Effector CD8-positive, alpha-beta T cell (primary cell): ENCODE measurements at regions not wholly inside any gene's neighbourhood (a gene's known extent, or its start where the extent isn't known, plus 50 kb on each side); places are given as distances from the start of the nearest gene placed in this dataset.
"Not testable (repeated sequence)": the region's sequence is repeated elsewhere in the genome, so short reads cannot be mapped to it uniquely, and the experiment has no call there.

Experiments used
- DNase-seq: peaks from one replicate; lab custom pipeline; 2025; lab: John Stamatoyannopoulos, UW

GRCh38 chr12:9543341-9543740 lies 64.4 kb downstream of the KLRB1 start:
- not testable (repeated sequence) for DNase-seq

- not testable (repeated sequence) for DNase-seq
These were observed 64.9 kb downstream of the KLRB1 start for GRCh38 chr12:9542827-9543226.

GRCh38 chr12:9515925-9516324 lies 91.8 kb downstream of the KLRB1 start:
- not testable (repeated sequence) for DNase-seq

- not testable (repeated sequence) for DNase-seq
These were observed 95.0 kb downstream of the KLRB1 start for GRCh38 chr12:9512695-9513094.

- DNase-seq = not testable (repeated sequence)
These were observed 97.2 kb downstream of the KLRB1 start for GRCh38 chr12:9510392-9511011.

GRCh38 chr12:9509464-9510161 lies 98.1 kb downstream of the KLRB1 start:
- no peak for DNase-seq

- DNase-seq = no peak
These were observed 101.0 kb downstream of the KLRB1 start for GRCh38 chr12:9506746-9507145.

- DNase-seq = not testable (repeated sequence)
These were observed 104.3 kb downstream of the KLRB1 start for GRCh38 chr12:9503384-9503783.

GRCh38 chr12:9502845-9503244 lies 104.9 kb downstream of the KLRB1 start:
- DNase-seq = not testable (repeated sequence)

GRCh38 chr12:9493325-9493724 lies 114.4 kb downstream of the KLRB1 start:
- DNase-seq = not testable (repeated sequence)

- DNase-seq = not testable (repeated sequence)
These were observed 126.4 kb downstream of the KLRB1 start for GRCh38 chr12:9481289-9481688.

GRCh38 chr12:9474197-9474596 lies 133.5 kb downstream of the KLRB1 start:
- DNase-seq = not testable (repeated sequence)

GRCh38 chr12:9473638-9474037 lies 134.1 kb downstream of the KLRB1 start:
- DNase-seq = not testable (repeated sequence)

GRCh38 chr12:9471501-9471900 lies 136.2 kb downstream of the KLRB1 start:
- not testable (repeated sequence) for DNase-seq

GRCh38 chr12:9470367-9470766 lies 137.3 kb downstream of the KLRB1 start:
- DNase-seq = not testable (repeated sequence)

GRCh38 chr12:9469956-9470355 lies 137.8 kb downstream of the KLRB1 start:
- DNase-seq = not testable (repeated sequence)

- not testable (repeated sequence) for DNase-seq
These were observed 138.3 kb downstream of the KLRB1 start for GRCh38 chr12:9469463-9469862.

GRCh38 chr12:9468998-9469397 lies 138.7 kb downstream of the KLRB1 start:
- not testable (repeated sequence) for DNase-seq

GRCh38 chr12:9468144-9468543 lies 139.6 kb downstream of the KLRB1 start:
- not testable (repeated sequence) for DNase-seq

GRCh38 chr12:9464408-9464807 lies 143.3 kb downstream of the KLRB1 start:
- no peak for DNase-seq

GRCh38 chr12:9455516-9455915 lies 152.2 kb downstream of the KLRB1 start:
- DNase-seq = not testable (repeated sequence)

GRCh38 chr12:9454021-9454420 lies 153.7 kb downstream of the KLRB1 start:
- DNase-seq = not testable (repeated sequence)

- DNase-seq = not testable (repeated sequence)
These were observed 157.6 kb downstream of the KLRB1 start for GRCh38 chr12:9450127-9450567.
